BE2C (cell line): ENCODE measurements at regions not wholly inside any gene's neighbourhood (a gene's known extent, or its start where the extent isn't known, plus 50 kb on each side); places are given as distances from the start of the nearest gene placed in this dataset.

ENCODE experiments used
- DNase-seq: peaks from one replicate; pipeline ENCODE4 v3.0.0-alpha.2; 2020
- H3K27me3 ChIP-seq: fragments of 250-450 bp; sonication (Bioruptor Pico); 2 replicates; pipeline ENCODE4 v1.5.1; 2020; ENCODE audit warnings: mild to moderate bottlenecking
- H3K36me3 ChIP-seq: fragments of 250-450 bp; sonication (Bioruptor Pico); 2 replicates; pipeline ENCODE4 v1.5.1; 2020; ENCODE audit warnings: mild to moderate bottlenecking
- H3K4me1 ChIP-seq: fragments of 250-450 bp; sonication (Bioruptor Pico); 2 replicates; pipeline ENCODE4 v1.5.1; 2020
- H3K4me3 ChIP-seq: 2 replicates; pipeline ENCODE4 v1.5.1; 2011; ENCODE audit warnings: low read depth, low read length
- H3K9me3 ChIP-seq: fragments of 250-450 bp; sonication (Bioruptor Pico); 2 replicates; pipeline ENCODE4 v1.5.1; 2020
- CTCF ChIP-seq: IDR thresholded peaks from 2 replicates; pipeline ENCODE4 v1.5.1; 2012; ENCODE audit warnings: mild to moderate bottlenecking, low read depth, low read length

DNA sequence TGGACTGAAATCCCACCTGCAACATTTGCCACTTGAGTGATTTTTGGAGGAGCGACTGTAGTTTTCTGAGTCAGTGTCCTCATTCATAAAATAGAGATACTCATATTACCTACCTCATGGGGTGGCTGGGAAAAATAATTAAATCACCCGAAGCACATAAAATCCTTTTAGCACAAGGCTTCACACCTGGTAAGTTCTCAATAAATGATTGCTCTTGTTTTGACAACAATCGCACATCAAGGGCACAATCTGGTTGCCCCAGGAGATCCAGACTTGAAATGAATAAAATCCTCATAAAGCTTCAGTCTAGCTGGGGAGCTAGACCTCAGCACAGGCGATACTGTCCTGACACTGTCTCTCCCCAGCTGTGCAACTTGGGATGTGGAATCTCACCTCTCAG is 76.0 kb upstream of the CCDC60 start:
- Histone ChIP-seq H3K9me3 (no peaks in the 10 kb centered on the region; the same call in none of the 2 replicates), H3K4me3 (no peak overlapping the region), H3K36me3 (no peaks in the 10 kb centered on the region), H3K27me3 (no peaks in the 10 kb centered on the region), H3K4me1 (no peaks in the 10 kb centered on the region)
- DNase-seq = no peak
- TF ChIP-seq CTCF = no peak

- H3K36me3 ChIP-seq = no peaks in the 10 kb centered on the region
- no peaks in the 10 kb centered on the region; the same call in none of the 2 replicates for H3K9me3 ChIP-seq
- TF ChIP-seq CTCF = no peak
- no peak overlapping the region for H3K4me3 ChIP-seq
- no peaks in the 10 kb centered on the region for H3K27me3 ChIP-seq
- no peak for DNase-seq
- H3K4me1 ChIP-seq = no peaks in the 10 kb centered on the region
Measured at GRCh38 chr12:119259484-119259883, 75.0 kb upstream of the CCDC60 start.

DNA sequence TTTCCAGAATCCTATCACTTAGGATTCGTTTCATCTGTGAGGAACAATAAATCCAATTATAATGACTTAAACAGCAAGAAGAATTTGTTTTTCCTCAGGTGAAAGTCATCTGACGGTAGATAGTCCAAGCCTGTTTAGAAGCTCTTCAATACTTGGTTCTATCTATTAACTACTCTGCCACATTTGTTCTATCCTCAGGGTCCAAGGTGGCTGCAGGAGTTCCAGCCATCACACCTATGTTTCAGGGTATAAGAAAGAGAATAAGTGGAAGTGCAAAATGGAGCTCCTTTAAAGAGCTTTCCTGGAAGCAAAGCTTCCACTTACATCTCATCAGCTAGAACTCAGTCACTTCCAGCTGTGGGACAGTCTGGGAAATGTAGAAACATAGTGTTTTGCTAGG is 72.1 kb upstream of the CCDC60 start:
- Histone ChIP-seq H3K9me3 (no peaks in the 10 kb centered on the region), H3K4me1 (no peaks in the 10 kb centered on the region), H3K4me3 (no peak overlapping the region), H3K36me3 (no peaks in the 10 kb centered on the region), H3K27me3 (no peaks in the 10 kb centered on the region)
- DNase-seq = no peak
- no peak for TF ChIP-seq CTCF

DNA sequence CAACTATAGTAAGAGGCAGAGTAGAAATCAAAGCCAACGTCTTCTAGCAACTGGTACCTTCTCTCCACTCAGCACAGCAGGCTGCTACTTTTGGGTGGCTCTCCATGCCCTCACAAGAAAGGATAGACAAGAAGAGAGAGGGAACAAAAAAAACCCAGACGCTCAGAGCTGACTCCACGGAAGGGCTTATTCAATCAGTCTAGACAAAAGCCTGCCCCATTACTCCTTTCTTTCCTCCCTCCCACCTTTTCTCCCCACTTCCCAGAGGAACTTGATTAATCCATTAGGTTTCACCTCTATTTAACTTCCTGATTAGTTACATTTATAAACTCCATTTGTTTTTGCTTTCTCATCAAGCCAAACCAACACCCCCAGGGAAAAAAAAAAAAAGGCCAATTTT is 71.1 kb upstream of the CCDC60 start:
- TF ChIP-seq CTCF = no peak
- H3K4me3 ChIP-seq = no peak overlapping the region
- H3K27me3 ChIP-seq = no peaks in the 10 kb centered on the region
- DNase-seq = no peak
- no peaks in the 10 kb centered on the region for H3K36me3 ChIP-seq
- H3K9me3 ChIP-seq = no peaks in the 10 kb centered on the region
- no peaks in the 10 kb centered on the region for H3K4me1 ChIP-seq

DNA sequence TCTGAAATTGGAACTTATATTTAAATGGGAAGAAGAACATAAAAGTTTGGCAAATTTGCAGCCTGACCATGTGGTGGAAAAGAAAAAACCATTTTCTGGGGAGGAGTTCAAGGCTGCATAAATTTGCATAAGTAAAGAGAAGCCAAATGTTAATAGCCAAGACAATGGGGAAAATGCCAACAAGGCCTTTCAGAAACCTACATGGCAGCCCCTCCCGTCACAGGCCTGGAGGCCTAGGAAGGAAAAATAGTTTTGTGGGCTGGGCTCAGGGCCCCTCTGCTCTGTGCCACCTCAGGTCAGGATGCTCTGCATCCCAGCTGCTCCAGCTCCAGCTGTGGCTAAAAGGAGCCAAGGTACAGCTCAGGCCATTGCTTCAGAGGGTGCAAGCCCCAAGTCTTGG is 67.6 kb upstream of the CCDC60 start:
- Histone ChIP-seq H3K4me1 (no peaks in the 10 kb centered on the region), H3K9me3 (peaks cover 3% of the 10 kb centered on the region; the same call in 1 of the 2 replicates), H3K36me3 (no peaks in the 10 kb centered on the region), H3K27me3 (no peaks in the 10 kb centered on the region), H3K4me3 (no peak overlapping the region)
- TF ChIP-seq CTCF = no peak
- DNase-seq = no peak

- H3K36me3 ChIP-seq = no peaks in the 10 kb centered on the region
- H3K4me3 ChIP-seq = no peak overlapping the region
- no peak for DNase-seq
- TF ChIP-seq CTCF = no peak
- H3K4me1 ChIP-seq = no peaks in the 10 kb centered on the region
- peaks cover 3% of the 10 kb centered on the region; the same call in 1 of the 2 replicates for H3K9me3 ChIP-seq
- no peaks in the 10 kb centered on the region for H3K27me3 ChIP-seq
Measured at GRCh38 chr12:119274636-119275065, 59.9 kb upstream of the CCDC60 start.
